DND-41 (cell line): ENCODE measurements at regions not wholly inside any gene's neighbourhood (a gene's known extent, or its start where the extent isn't known, plus 50 kb on each side); places are given as distances from the start of the nearest gene placed in this dataset.

ENCODE experiments used
- EZH2 ChIP-seq: IDR thresholded peaks from 3 replicates; pipeline ENCODE4 v1.6.1; 2012; ENCODE audit warnings: borderline replicate concordance, low read depth, mild to moderate bottlenecking, moderate library complexity, low read length, inconsistent platforms; ENCODE audit not compliant: severe bottlenecking
- TF ChIP-seq, protein P1 (sequence below): IDR thresholded peaks from 2 replicates; pipeline ENCODE4 v1.5.1; 2012; ENCODE audit warnings: borderline replicate concordance, low read length, moderate library complexity, mild to moderate bottlenecking; ENCODE audit not compliant: poor library complexity, severe bottlenecking; ENCODE audit errors: extremely low read depth

DNA sequence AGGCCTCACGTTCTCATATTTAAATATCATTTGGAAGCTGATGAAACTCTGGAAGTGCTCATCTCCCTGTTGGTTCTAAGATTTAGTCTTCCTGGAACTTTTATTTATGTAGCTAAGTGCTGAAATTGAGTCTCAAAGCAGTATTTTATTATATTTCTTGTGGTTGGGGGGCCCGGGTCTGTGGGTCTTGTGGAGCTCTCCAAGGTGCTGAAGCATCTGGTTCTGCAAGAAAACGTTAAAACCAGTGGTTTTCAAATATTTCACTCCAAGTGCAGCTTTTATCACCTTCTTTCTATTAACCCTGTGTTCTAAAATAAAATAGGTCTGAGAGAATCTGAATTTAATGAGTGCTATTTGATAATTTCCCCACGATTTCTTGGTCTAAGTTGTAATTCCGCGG lies 1404.8 kb downstream of the TBC1D22A start:
- no peak for TF ChIP-seq EZH2
- TF ChIP-seq, protein P1, sequence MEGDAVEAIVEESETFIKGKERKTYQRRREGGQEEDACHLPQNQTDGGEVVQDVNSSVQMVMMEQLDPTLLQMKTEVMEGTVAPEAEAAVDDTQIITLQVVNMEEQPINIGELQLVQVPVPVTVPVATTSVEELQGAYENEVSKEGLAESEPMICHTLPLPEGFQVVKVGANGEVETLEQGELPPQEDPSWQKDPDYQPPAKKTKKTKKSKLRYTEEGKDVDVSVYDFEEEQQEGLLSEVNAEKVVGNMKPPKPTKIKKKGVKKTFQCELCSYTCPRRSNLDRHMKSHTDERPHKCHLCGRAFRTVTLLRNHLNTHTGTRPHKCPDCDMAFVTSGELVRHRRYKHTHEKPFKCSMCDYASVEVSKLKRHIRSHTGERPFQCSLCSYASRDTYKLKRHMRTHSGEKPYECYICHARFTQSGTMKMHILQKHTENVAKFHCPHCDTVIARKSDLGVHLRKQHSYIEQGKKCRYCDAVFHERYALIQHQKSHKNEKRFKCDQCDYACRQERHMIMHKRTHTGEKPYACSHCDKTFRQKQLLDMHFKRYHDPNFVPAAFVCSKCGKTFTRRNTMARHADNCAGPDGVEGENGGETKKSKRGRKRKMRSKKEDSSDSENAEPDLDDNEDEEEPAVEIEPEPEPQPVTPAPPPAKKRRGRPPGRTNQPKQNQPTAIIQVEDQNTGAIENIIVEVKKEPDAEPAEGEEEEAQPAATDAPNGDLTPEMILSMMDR: no peak
